CD14-positive monocyte (primary cell): ENCODE measurements at regions not wholly inside any gene's neighbourhood (a gene's known extent, or its start where the extent isn't known, plus 50 kb on each side); places are given as distances from the start of the nearest gene placed in this dataset.

ENCODE experiments used
- DNase-seq, 3 donors: peaks; one replicate each; pipeline ENCODE4 v3.0.0-alpha.2; 2011 to 2022
- H2AFZ ChIP-seq: 2 replicates; pipeline ENCODE4 v1.6.0; 2012; ENCODE audit warnings: mild to moderate bottlenecking, low read depth, low read length, inconsistent platforms; ENCODE audit not compliant: insufficient read depth, poor library complexity, severe bottlenecking
- H3K27ac ChIP-seq, 2 donors: 1 replicate in 1 of 2; 2 replicates in 1 of 2; pipeline ENCODE4 v1.5.1; 2012 to 2013; ENCODE audit warnings: low read length in 2 of 2, control low read depth in 1 of 2, inconsistent platforms in 1 of 2, low read depth in 1 of 2, mild to moderate bottlenecking in 1 of 2
- H3K27me3 ChIP-seq, 2 donors: one replicate each; pipeline versions ENCODE4 v1.6.0 to v1.6.1; 2011 to 2013; ENCODE audit warnings: low read length in 2 of 2; ENCODE audit not compliant: control insufficient read depth in 2 of 2, insufficient read depth in 2 of 2
- H3K36me3 ChIP-seq, 2 donors: replicated peaks in 1 of 2; 1 replicate in 1 of 2; 2 replicates in 1 of 2; pipeline versions ENCODE4 v1.5.1 to v1.6.1; 2012 to 2013; ENCODE audit warnings: low read length in 2 of 2, control low read depth in 1 of 2, inconsistent platforms in 1 of 2, mild to moderate bottlenecking in 1 of 2; ENCODE audit not compliant: insufficient read depth in 2 of 2, control insufficient read depth in 1 of 2
- H3K4me1 ChIP-seq, 2 donors: 1 replicate in 1 of 2; 2 replicates in 1 of 2; pipeline versions ENCODE4 v1.5.1 to v1.6.1; 2012 to 2013; ENCODE audit warnings: low read length in 2 of 2, control low read depth in 1 of 2, inconsistent platforms in 1 of 2, mild to moderate bottlenecking in 1 of 2, moderate library complexity in 1 of 2; ENCODE audit not compliant: insufficient read depth in 2 of 2, control insufficient read depth in 1 of 2
- H3K4me2 ChIP-seq: replicated peaks from 2 replicates; pipeline ENCODE3; 2012; ENCODE audit warnings: low read length, moderate library complexity, mild to moderate bottlenecking; ENCODE audit not compliant: poor library complexity, severe bottlenecking; ENCODE audit errors: extremely low read depth
- H3K4me3 ChIP-seq, 3 experiments: fragments of 200-600 bp in 1 of 3; sonication (generic) in 1 of 3; replicated peaks in 1 of 3; 1 replicate in 2 of 3; 2 replicates in 1 of 3; pipeline ENCODE4 v1.5.1; 2011 to 2013; ENCODE audit warnings: low read length in 3 of 3, mild to moderate bottlenecking in 3 of 3, control low read depth in 2 of 3, low read depth in 2 of 3, inconsistent platforms in 1 of 3, moderate library complexity in 1 of 3
- H3K79me2 ChIP-seq: 2 replicates; pipeline ENCODE4 v1.6.0; 2012; ENCODE audit warnings: mild to moderate bottlenecking, control low read depth, inconsistent platforms, low read length, moderate library complexity; ENCODE audit not compliant: insufficient read depth
- H3K9ac ChIP-seq: 2 replicates; pipeline ENCODE4 v1.6.0; 2017; ENCODE audit warnings: low read length, mild to moderate bottlenecking; ENCODE audit not compliant: insufficient read depth, poor library complexity, severe bottlenecking
- H3K9me3 ChIP-seq, 2 donors: replicated peaks in 1 of 2; 1 replicate in 1 of 2; 2 replicates in 1 of 2; pipeline versions ENCODE4 v1.5.1 to v1.6.1; 2012 to 2013; ENCODE audit warnings: low read length in 2 of 2, control low read depth in 1 of 2; ENCODE audit not compliant: control insufficient read depth in 1 of 2, insufficient read depth in 1 of 2
- H4K20me1 ChIP-seq: 2 replicates; pipeline ENCODE4 v1.6.0; 2012; ENCODE audit warnings: mild to moderate bottlenecking, low read length, control low read depth, moderate library complexity; ENCODE audit not compliant: insufficient read depth
- H3K27ac Mint-ChIP-seq, 7 donors: one replicate each; pipeline ENCODE4 v1.8.0; 2020; ENCODE audit warnings: mild to moderate bottlenecking in 7 of 7, mixed read lengths in 7 of 7, moderate library complexity in 6 of 7, inconsistent platforms in 2 of 7
- H3K27me3 Mint-ChIP-seq, 3 donors: one replicate each; pipeline ENCODE4 v1.8.0; 2021 to 2022; ENCODE audit warnings: low read depth in 3 of 3, mild to moderate bottlenecking in 3 of 3, mixed read lengths in 3 of 3, moderate library complexity in 3 of 3, inconsistent platforms in 1 of 3
- H3K36me3 Mint-ChIP-seq, 2 donors: one replicate each; pipeline ENCODE4 v1.8.0; 2020; ENCODE audit warnings: mixed read lengths in 2 of 2, inconsistent platforms in 1 of 2, mild to moderate bottlenecking in 1 of 2
- H3K4me1 Mint-ChIP-seq: one replicate; pipeline ENCODE4 v1.8.0; 2020; ENCODE audit warnings: mild to moderate bottlenecking, mixed read lengths
- H3K4me3 Mint-ChIP-seq, 2 donors: one replicate each; pipeline ENCODE4 v1.8.0; 2020; ENCODE audit warnings: mild to moderate bottlenecking in 2 of 2, mixed read lengths in 2 of 2, moderate library complexity in 1 of 2
- H3K9me3 Mint-ChIP-seq, 7 donors: one replicate each; pipeline ENCODE4 v1.8.0; 2020 to 2022; ENCODE audit warnings: mixed read lengths in 7 of 7, mild to moderate bottlenecking in 6 of 7, moderate library complexity in 6 of 7, inconsistent platforms in 2 of 7
- WGBS: methylation state at CpG from one replicate; pipeline ENCODE4 v1.1.5; 2013; ENCODE audit warnings: missing lambda C conversion rate; ENCODE audit not compliant: insufficient coverage; 5-methylcytosine and 5-hydroxymethylcytosine counted together
- intact Hi-C, 2 donors: fragments of 100-400 bp; cut with micrococcal nuclease; formaldehyde crosslinking; loops; one replicate each; pipeline versions ENCODE4 v1.15.0 to v1.15.1; 2023
- TF ChIP-seq, protein P1 (sequence below): fragments of 200-600 bp; IDR thresholded peaks from one replicate; pipeline ENCODE4 v1.8.0; 2022; ENCODE audit warnings: antibody characterized with exemption, mild to moderate bottlenecking

DNA sequence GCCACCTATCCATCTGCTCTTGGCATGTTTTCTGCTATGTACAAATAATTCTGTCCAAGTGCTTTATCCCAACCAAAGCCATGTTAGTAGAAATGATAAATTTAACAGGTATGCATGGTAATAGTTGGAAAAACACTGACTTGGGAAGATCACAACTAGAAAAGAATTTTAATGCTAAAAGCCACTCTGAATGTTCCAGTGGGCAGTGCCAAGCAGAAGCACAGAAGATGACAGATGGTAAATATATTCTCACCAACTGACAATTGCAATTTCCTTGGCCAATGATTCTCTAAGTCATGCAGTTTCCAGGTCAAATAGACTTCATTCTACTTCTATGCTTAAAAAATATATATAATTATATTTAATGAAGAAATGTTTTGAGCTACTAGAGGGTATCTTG is 83.6 kb upstream of the SEMA3C start:
- Mint-ChIP-seq H3K27ac (no peak overlapping the region), H3K4me1 (no peaks in the 10 kb centered on the region), H3K9me3 (peaks cover 0 to 10% (median 4%) of the 10 kb centered on the region in 7 donors), H3K27me3 (no peaks in the 10 kb centered on the region), H3K36me3 (no peaks in the 10 kb centered on the region), H3K4me3 (no peak overlapping the region)
- Histone ChIP-seq H4K20me1 (no peaks in the 10 kb centered on the region), H3K9ac (no peak overlapping the region), H3K4me2 (no peak overlapping the region), H3K9me3 (no peaks in the 10 kb centered on the region), H3K79me2 (no peaks in the 10 kb centered on the region), H3K4me1 (no peaks in the 10 kb centered on the region), H3K36me3 (no peaks in the 10 kb centered on the region), H2AFZ (no peak overlapping the region), H3K4me3 (no peak overlapping the region), H3K27ac (no peak overlapping the region), H3K27me3 (no peaks in the 10 kb centered on the region)
- TF ChIP-seq, protein P1, sequence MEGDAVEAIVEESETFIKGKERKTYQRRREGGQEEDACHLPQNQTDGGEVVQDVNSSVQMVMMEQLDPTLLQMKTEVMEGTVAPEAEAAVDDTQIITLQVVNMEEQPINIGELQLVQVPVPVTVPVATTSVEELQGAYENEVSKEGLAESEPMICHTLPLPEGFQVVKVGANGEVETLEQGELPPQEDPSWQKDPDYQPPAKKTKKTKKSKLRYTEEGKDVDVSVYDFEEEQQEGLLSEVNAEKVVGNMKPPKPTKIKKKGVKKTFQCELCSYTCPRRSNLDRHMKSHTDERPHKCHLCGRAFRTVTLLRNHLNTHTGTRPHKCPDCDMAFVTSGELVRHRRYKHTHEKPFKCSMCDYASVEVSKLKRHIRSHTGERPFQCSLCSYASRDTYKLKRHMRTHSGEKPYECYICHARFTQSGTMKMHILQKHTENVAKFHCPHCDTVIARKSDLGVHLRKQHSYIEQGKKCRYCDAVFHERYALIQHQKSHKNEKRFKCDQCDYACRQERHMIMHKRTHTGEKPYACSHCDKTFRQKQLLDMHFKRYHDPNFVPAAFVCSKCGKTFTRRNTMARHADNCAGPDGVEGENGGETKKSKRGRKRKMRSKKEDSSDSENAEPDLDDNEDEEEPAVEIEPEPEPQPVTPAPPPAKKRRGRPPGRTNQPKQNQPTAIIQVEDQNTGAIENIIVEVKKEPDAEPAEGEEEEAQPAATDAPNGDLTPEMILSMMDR, result no peak
- intact Hi-C loops, result no loop called here
- DNase-seq, result no peak

DNA sequence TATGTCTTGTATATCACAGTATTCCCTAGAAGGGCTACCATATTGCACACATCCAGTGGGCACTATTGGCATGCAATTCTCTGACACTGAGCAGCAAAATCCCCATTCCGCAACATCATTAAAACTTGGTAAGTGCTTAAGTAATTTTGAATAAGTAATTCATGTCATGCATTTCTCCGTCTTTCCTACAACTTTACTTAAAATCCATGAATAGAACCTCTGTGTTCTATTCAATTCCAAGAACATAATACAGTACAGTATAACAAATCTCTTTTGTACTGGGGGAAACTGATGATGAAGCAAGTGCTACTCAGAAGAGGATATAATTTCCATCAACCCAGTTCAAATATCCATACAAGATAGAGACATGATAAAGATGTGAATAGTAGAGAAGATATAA is 80.9 kb upstream of the SEMA3C start:
- WGBS, result no CpG with 5 or more reads among the region's 2 CpGs

More for the DNA sequence above, 80.9 kb upstream of the SEMA3C start:
- Histone ChIP-seq H4K20me1 (no peaks in the 10 kb centered on the region), H3K79me2 (no peaks in the 10 kb centered on the region), H3K27me3 (no peaks in the 10 kb centered on the region), H3K36me3 (no peaks in the 10 kb centered on the region), H2AFZ (no peak overlapping the region), H3K27ac (no peak overlapping the region), H3K4me2 (no peak overlapping the region), H3K4me3 (no peak overlapping the region), H3K9ac (no peak overlapping the region), H3K4me1 (no peaks in the 10 kb centered on the region), H3K9me3 (no peaks in the 10 kb centered on the region)
- TF ChIP-seq, protein P1, result no peak
- Mint-ChIP-seq H3K27me3 (no peaks in the 10 kb centered on the region), H3K36me3 (no peaks in the 10 kb centered on the region), H3K4me1 (no peaks in the 10 kb centered on the region), H3K4me3 (no peak overlapping the region), H3K9me3 (peaks cover 0 to 6% (median 4%) of the 10 kb centered on the region in 7 donors), H3K27ac (no peak overlapping the region)
- intact Hi-C loops, result no loop called here
- no peak for DNase-seq
